NCI-H128 (cell line): ENCODE measurements at regions not wholly inside any gene's neighbourhood (a gene's known extent, or its start where the extent isn't known, plus 50 kb on each side); places are given as distances from the start of the nearest gene placed in this dataset.

ENCODE experiments used
- DNase-seq: peaks from one replicate; lab custom pipeline; 2025; ENCODE audit not compliant: unreplicated experiment; lab: John Stamatoyannopoulos, UW

GRCh38 chr13:21817878-21818277 lies 147.0 kb downstream of the FGF9 start:
- DNase-seq, result no peak

GRCh38 chr13:21822029-21822428 lies 151.2 kb downstream of the FGF9 start:
- DNase-seq, result no peak

GRCh38 chr13:21823416-21823815 lies 152.5 kb downstream of the FGF9 start:
- no peak for DNase-seq

- DNase-seq, result no peak
Measured at GRCh38 chr13:21823949-21824348, 153.1 kb downstream of the FGF9 start.

GRCh38 chr13:21825186-21825585 lies 154.3 kb downstream of the FGF9 start:
- no peak for DNase-seq

- DNase-seq, result no peak
Measured at GRCh38 chr13:21825801-21826200, 154.9 kb downstream of the FGF9 start.

GRCh38 chr13:21826214-21827015 lies 155.5 kb downstream of the FGF9 start:
- no peak for DNase-seq

GRCh38 chr13:21831654-21832324 lies 160.9 kb downstream of the FGF9 start:
- DNase-seq, result no peak

GRCh38 chr13:21833921-21834320 lies 163.0 kb downstream of the FGF9 start:
- no peak for DNase-seq

- DNase-seq, result no peak
Measured at GRCh38 chr13:21834521-21834920, 163.6 kb downstream of the FGF9 start.

- no peak for DNase-seq
Measured at GRCh38 chr13:21837288-21837687, 166.4 kb downstream of the FGF9 start.

GRCh38 chr13:21837841-21838551 lies 167.1 kb downstream of the FGF9 start:
- no peak for DNase-seq

- DNase-seq, result no peak
Measured at GRCh38 chr13:21846605-21847004, 175.7 kb downstream of the FGF9 start.

GRCh38 chr13:21849323-21849722 lies 178.4 kb downstream of the FGF9 start:
- no peak for DNase-seq

GRCh38 chr13:21850013-21851006 lies 179.4 kb downstream of the FGF9 start:
- DNase-seq, result no peak

GRCh38 chr13:21852043-21852442 lies 181.2 kb downstream of the FGF9 start:
- no peak for DNase-seq

- no peak for DNase-seq
Measured at GRCh38 chr13:21853779-21854178, 182.9 kb downstream of the FGF9 start.

GRCh38 chr13:21868823-21869222 lies 197.9 kb downstream of the FGF9 start:
- DNase-seq, result no peak

GRCh38 chr13:21871382-21871781 lies 200.5 kb downstream of the FGF9 start:
- DNase-seq, result no peak

- no peak for DNase-seq
Measured at GRCh38 chr13:21871919-21872318, 201.0 kb downstream of the FGF9 start.

GRCh38 chr13:21872795-21873194 lies 201.9 kb downstream of the FGF9 start:
- DNase-seq, result no peak
